Left renal pelvis (tissue), 4 donors: ENCODE measurements at regions not wholly inside any gene's neighbourhood (a gene's known extent, or its start where the extent isn't known, plus 50 kb on each side); places are given as distances from the start of the nearest gene placed in this dataset.

Source experiments
- DNase-seq, 4 donors: peaks; one replicate each; pipeline ENCODE4 v3.0.0-alpha.2; 2013; ENCODE audit warnings: low read depth in 4 of 4, low spot score in 3 of 4

DNA sequence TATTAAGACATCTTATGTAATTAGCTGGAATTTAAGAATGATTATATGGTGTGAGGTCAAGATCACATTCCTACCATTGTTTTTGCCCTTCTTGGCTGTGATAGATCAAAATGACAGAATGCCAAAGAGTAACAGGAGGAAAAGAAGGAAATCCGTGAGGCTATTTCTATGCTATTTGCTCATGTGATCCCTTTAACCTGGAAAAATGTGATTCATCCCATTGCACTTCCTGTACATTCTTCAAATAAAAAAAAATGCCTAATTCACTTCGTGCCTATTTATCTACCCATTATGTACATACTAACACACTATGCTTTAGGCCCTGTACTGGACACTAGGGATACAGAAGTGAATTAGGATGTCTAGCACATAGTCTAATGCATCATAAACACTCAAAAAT, 154.1 kb upstream of the PAPPA start:
- no peak for DNase-seq

DNA sequence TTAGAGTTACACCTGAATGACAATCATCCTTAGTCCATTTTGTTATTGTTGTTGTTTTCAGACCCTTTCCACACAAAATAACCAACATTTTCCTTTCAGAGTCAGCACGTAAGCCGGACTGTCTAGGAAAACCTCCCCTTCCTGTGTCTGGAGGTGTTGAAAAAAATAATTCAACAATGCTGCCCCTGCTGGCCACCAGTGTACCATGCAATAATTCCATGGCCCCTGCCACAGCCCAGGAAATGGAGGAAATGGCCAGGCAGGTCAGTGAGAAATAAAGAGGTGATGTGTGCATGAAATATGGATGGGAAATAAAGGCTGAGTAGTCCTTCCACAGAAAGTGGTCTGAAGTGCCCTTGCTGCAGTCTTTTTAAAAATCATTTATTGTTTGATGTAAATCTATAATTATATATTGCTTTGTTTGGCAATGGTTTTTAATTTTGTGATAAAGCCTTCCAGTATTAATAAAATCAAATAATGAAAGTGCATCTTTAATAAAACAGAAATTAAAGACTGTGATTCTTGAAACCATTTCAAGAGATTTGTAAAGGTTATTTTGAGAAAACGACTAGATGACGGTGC, 152.8 kb upstream of the PAPPA start:
- no peak for DNase-seq

DNA sequence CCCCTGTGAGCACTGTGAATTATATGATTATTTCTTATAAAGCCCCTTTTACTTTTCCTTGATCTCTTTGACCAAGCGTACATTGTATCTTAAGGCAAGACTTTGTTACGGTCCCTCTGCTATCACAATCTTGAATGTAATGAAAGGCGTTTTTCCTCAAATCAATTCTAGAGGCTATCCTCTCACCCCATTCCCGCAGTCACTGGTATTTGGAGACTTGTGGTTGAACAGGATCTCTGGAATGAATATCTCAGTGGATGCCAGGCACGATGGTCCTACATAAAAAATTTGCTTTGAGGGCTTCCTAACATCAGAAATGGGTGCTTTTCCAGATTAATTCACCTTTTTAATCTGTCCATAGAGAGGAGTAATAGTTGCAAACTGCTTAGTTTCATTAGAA, 151.4 kb upstream of the PAPPA start:
- no peak for DNase-seq

GRCh38 chr9:116002624-116003023, 151.0 kb upstream of the PAPPA start:
- no peak for DNase-seq

DNA sequence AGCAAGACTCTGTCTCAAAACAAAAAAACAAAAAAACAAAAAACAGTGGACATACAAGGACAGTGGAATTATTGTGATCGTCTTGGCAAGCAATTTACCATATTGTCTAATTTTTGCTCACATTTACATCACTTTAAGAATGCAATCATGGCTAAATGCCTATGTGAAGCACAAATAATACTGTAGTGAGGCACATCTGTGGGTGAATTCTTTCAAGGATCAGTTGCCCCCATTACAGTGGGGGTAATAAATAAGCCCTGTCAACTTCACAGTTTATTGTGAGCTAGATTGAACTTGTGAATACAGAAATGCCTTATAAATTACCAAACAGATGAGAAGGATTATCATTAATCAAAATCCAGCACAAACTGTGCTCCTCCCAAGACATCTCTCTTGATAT, 150.2 kb upstream of the PAPPA start:
- no peak for DNase-seq

DNA sequence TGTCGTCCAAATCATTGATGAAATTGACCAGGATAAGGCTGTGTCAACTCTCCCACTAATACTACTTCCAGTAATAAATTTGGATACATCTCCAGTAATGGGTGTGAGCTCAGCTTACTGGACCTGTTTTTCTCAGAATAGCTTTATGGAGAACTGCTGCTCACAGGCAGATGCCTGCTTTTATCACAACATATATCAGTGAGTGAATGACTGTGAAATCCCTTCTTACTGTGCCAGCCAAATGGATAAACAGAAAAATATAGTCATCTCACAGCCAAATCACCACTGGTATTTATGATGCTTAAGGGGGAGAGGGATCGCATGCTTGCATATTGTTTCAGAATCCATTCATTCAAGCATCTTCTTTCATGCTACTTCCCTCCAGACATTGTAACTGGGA, 148.4 kb upstream of the PAPPA start:
- no peak for DNase-seq

DNA sequence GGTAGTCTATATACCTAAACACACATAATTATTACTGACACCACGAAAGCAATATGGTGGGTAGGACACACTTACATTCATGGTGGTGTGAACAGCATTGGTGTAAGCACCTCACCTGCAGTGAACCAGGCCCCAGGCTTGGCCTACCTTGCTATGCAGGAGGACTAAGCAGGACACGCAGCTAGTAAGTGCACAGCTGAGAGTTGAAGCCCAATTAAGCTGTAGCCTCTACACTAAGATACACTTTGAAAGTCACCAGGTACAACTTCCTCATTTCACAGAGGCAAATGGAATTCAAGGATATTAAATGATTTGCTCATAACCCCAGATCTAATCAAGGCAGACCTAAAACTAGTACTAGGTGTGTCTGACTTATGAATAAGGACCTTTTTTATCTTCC, 145.8 kb upstream of the PAPPA start:
- DNase-seq = no peak

GRCh38 chr9:116008278-116008677, 145.3 kb upstream of the PAPPA start:
- no peak for DNase-seq

DNA sequence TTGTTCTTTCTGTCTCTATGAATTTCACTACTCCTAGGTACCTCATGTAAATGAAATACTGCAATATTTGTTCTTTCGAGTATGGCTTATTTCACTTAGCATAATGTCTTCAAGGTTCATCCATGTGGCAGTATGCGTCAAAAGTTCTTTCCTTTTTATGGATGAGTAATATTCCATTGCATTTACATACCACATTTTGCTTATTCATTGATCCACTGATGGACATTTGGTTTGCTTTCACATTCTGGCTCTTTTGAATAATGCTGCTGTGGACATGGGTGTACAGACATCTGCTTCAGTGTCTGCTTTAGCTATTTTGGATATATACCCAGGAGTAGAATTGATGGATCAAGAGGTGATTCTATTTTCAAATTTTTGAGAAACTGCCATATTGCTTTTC, 144.2 kb upstream of the PAPPA start:
- no peak for DNase-seq

DNA sequence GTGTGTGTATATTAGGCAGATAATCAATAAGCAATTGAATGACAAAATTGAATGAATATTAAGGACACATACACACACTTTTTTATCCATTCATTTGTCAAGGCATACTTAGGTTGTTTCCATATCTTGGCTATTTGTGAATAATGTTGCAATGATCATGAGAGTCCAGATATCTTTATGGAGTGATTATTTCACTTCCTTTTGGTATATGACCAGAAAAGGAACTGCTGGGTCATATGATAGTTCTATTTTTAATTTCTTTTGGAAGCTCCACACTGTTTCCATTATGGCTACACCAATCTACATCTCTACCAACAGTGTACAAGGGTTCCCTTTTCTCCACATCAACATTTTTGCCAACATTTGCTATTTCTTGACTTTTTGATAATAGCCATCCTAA, 137.7 kb upstream of the PAPPA start:
- no peak for DNase-seq

DNA sequence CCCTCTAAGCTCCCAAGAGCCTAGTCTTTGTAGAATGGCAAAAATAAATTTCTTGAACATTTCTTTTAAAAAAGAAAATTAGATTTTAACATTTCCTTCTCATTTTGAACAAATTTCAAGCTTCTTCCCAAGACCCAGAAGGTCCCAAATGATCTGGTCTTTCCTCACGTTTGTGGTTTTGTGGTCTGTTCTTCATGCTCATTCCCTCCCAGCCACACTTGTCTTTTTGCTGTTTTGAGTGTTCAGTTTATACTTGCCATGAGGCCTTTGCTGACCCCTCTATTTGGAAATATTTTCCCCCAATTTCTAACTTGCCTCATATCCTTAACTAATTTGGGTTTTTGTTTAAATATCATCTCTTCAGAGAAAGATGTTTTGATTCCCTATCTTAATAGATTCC, 133.4 kb upstream of the PAPPA start:
- DNase-seq = no peak

GRCh38 chr9:116020801-116021200, 132.8 kb upstream of the PAPPA start:
- DNase-seq = no peak

- no peak for DNase-seq
These were observed 126.5 kb upstream of the PAPPA start for GRCh38 chr9:116027096-116027495.

DNA sequence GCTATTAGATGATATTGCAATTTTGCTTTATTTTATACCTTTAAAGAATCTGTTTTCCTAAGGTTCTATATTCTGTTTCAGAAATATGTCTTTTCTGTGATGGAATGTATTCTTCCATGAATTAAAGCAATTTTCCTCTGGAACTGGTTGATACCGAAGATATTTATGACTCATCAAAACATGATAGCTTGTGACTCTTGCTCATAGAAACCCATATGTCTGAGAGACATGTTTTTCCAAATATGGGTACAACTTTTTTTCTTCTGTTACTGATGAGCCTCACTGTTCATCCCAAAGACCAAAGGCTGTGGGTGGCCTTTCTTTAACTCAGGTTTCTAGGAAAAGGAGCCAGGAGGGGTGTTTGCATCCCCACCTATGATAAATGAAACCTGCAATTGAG, 126.1 kb upstream of the PAPPA start:
- no peak for DNase-seq

DNA sequence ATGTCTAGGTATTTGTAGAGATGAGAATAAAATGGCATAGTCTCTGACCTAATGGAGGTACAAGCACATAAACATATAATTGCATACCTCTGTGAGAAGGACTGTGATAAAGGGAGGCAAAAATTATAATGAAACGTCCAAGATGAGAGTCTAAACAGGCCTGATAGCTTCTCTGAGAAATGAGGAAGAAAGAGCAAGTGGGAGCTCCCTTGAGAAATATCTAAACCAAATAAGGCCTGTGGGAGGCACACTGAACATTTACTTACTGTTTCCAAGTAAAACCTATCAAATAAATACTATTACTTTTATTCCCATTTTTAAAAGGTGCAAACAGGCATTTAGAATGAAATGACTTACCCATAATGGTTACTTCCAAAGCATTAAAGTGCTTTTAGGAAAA, 125.6 kb upstream of the PAPPA start:
- no peak for DNase-seq

- no peak for DNase-seq
These were observed 123.1 kb upstream of the PAPPA start for GRCh38 chr9:116030517-116030916.

- peak in 1 of 4 donors; percentile 6 for DNase-seq
These were observed 120.7 kb upstream of the PAPPA start for GRCh38 chr9:116032683-116033440.

- no peak for DNase-seq
These were observed 114.3 kb upstream of the PAPPA start for GRCh38 chr9:116039312-116039711.

- DNase-seq = no peak
These were observed 113.7 kb upstream of the PAPPA start for GRCh38 chr9:116039893-116040292.

GRCh38 chr9:116042321-116042720, 111.3 kb upstream of the PAPPA start:
- no peak for DNase-seq

DNA sequence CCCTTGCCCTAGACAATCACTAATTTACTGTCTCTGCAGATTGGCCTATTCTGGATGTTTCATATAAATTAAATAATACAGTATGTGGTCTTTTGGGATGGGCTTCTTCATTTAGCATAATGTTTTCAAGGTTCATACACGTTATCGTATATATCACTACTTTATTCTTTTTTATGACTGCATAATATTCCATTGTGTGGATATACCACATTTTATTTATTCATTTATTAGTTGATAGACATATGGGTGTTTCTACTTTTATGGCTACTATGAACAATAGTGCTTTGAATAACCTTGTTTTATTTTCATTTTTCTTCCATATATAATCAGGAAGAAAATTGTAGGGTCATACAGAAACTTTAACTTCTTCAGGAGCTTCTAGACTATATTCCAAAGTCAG, 108.5 kb upstream of the PAPPA start:
- no peak for DNase-seq

- DNase-seq = no peak
These were observed 105.5 kb upstream of the PAPPA start for GRCh38 chr9:116048081-116048480.

DNA sequence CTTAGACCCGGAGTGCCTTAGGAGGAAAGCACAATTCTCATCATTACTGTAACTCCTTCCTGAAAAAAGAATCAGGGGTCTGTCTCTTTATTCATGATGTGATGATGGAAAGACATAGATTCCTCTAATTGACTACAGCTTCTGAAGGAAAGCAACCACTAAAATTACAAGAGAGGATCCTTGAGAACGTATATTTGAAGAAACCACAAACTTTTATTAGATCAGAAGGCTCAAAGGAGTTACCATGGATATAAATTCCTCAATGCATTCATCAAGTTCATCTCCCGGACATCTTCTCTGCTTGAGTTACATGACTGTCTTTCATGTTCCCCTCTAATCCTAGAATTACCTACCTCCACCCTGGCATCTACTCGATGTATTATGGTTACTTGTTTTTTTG, 104.1 kb upstream of the PAPPA start:
- no peak for DNase-seq
